Transverse colon (tissue), 4 donors: ENCODE measurements at regions not wholly inside any gene's neighbourhood (a gene's known extent, or its start where the extent isn't known, plus 50 kb on each side); places are given as distances from the start of the nearest gene placed in this dataset.

Source experiments
- DNase-seq: peaks from one replicate; pipeline ENCODE4 v3.0.0-alpha.2; 2019
- H3K27ac ChIP-seq, 4 donors: fragments of 200-600 bp; sonication (generic); 2 replicates each; pipeline ENCODE4 v1.5.1; 2016 to 2018; ENCODE audit warnings: inconsistent platforms in 4 of 4
- H3K27me3 ChIP-seq: fragments of 200-600 bp; sonication (generic); 2 replicates; pipeline ENCODE4 v1.5.1; 2017; ENCODE audit warnings: inconsistent platforms
- H3K36me3 ChIP-seq, 4 donors: fragments of 200-600 bp; sonication (generic); 2 replicates each; pipeline ENCODE4 v1.5.1; 2017 to 2019; ENCODE audit warnings: inconsistent platforms in 4 of 4
- H3K4me1 ChIP-seq, 4 donors: fragments of 200-600 bp; sonication (generic); 2 replicates each; pipeline ENCODE4 v1.5.1; 2017 to 2020; ENCODE audit warnings: inconsistent platforms in 4 of 4
- H3K4me3 ChIP-seq, 4 donors: fragments of 200-600 bp; sonication (generic); 1 replicate in 1 of 4; 2 replicates in 3 of 4; pipeline versions ENCODE4 v1.5.1 to v1.6.1; 2017 to 2019; ENCODE audit warnings: inconsistent platforms in 4 of 4
- H3K9me3 ChIP-seq, 2 donors: fragments of 200-600 bp; sonication (generic); 2 replicates each; pipeline ENCODE4 v1.5.1; 2017 to 2019; ENCODE audit warnings: inconsistent platforms in 2 of 2
- CTCF ChIP-seq, 5 experiments: fragments of 200-600 bp in 3 of 5; fragments of 450-650 bp in 2 of 5; sonication (generic) in 3 of 5; IDR thresholded peaks; 1 replicate in 2 of 5; 2 replicates in 3 of 5; pipeline ENCODE4 v1.5.1; 2016 to 2017; ENCODE audit warnings: antibody characterized with exemption in 5 of 5, inconsistent platforms in 3 of 5, mild to moderate bottlenecking in 2 of 5, moderate library complexity in 1 of 5
- EP300 ChIP-seq: sonication (generic); formaldehyde crosslinking; IDR thresholded peaks from one replicate; pipeline ENCODE4 v1.6.1; 2017; ENCODE audit warnings: antibody characterized with exemption, low read depth
- POLR2A ChIP-seq: fragments of 450-650 bp; IDR thresholded peaks from one replicate; pipeline ENCODE4 v1.6.1; 2016; ENCODE audit warnings: antibody characterized with exemption, mild to moderate bottlenecking, moderate library complexity
- POLR2AphosphoS5 ChIP-seq, 3 donors: sonication (generic); formaldehyde crosslinking; IDR thresholded peaks; one replicate each; pipeline ENCODE4 v1.6.1; 2016; ENCODE audit warnings: antibody characterized with exemption in 3 of 3
- WGBS, 2 donors: methylation state at CpG; one replicate each; pipeline ENCODE4 v1.1.5; 2018; ENCODE audit warnings: low coverage in 1 of 2; 5-methylcytosine and 5-hydroxymethylcytosine counted together
- in situ Hi-C, 4 donors: fragments of 200-750 bp; cut with MboI; loops; one replicate each; pipeline versions ENCODE4 v1.15.0 to v1.15.1; 2017; ENCODE audit warnings: low sequenced_read_pairs in 3 of 4, low pct_ligation_motif_present in 1 of 4, low pct_unique_long_range_greater_than_20kb in 1 of 4
- intact Hi-C: fragments of 100-400 bp; cut with DNase I; formaldehyde crosslinking; loops from one replicate; pipeline ENCODE4 v1.15.1; 2023; ENCODE audit warnings: low total_unique reads

- Histone ChIP-seq H3K4me1 (peaks cover 0 to 3% (median 0%) of the 10 kb centered on the region in 4 donors), H3K4me3 (no peak overlapping the region), H3K36me3 (no peaks in the 10 kb centered on the region), H3K9me3 (no peaks in the 10 kb centered on the region), H3K27ac (no peak overlapping the region), H3K27me3 (peaks cover 24% of the 10 kb centered on the region)
- intact Hi-C loops (no loop called here), in situ Hi-C loops (no loop called here)
- DNase-seq: peak; percentile 35
- 10 to 14% methylated on average over 2 to 36 of the region's 36 CpGs for WGBS, 2 donors
- no peak for TF ChIP-seq EP300
- peak; percentile 27 to 66 (median 58) for TF ChIP-seq CTCF (IDR thresholded peaks at IDR 0.05)
- no peak for TF ChIP-seq POLR2AphosphoS5 (IDR thresholded peaks at IDR 0.05)
Observed at GRCh38 chr12:130013771-130014484, 110.1 kb upstream of the TMEM132D start.

GRCh38 chr12:130014485-130014807 is 110.6 kb upstream of the TMEM132D start:
- TF ChIP-seq EP300: no peak
- TF ChIP-seq POLR2A: no peak
- TF ChIP-seq POLR2AphosphoS5 (IDR thresholded peaks at IDR 0.05): no peak
- no peak for TF ChIP-seq CTCF (IDR thresholded peaks at IDR 0.05)
- Histone ChIP-seq H3K9me3 (no peaks in the 10 kb centered on the region), H3K4me1 (peaks cover 0 to 3% (median 0%) of the 10 kb centered on the region in 4 donors), H3K27ac (no peak overlapping the region), H3K36me3 (no peaks in the 10 kb centered on the region), H3K4me3 (no peak overlapping the region), H3K27me3 (peaks cover 24% of the 10 kb centered on the region)
- in situ Hi-C loops: no loop called here
- 13 to 20% methylated on average over 4 to 11 of the region's 11 CpGs for WGBS, 2 donors
- intact Hi-C loops: no loop called here
- DNase-seq: no peak

GRCh38 chr12:130016194-130016593 is 112.4 kb upstream of the TMEM132D start:
- no peak for TF ChIP-seq POLR2AphosphoS5 (IDR thresholded peaks at IDR 0.05)
- no peak for TF ChIP-seq EP300
- no peak for TF ChIP-seq POLR2A
- TF ChIP-seq CTCF (IDR thresholded peaks at IDR 0.05): no peak
- Histone ChIP-seq H3K4me1 (peaks cover 0 to 3% (median 0%) of the 10 kb centered on the region in 4 donors), H3K27me3 (peaks cover 24% of the 10 kb centered on the region), H3K9me3 (no peaks in the 10 kb centered on the region), H3K36me3 (no peaks in the 10 kb centered on the region), H3K4me3 (no peak overlapping the region), H3K27ac (no peak overlapping the region)
- WGBS, 2 donors: 77% methylated on average over 5 of the region's 5 CpGs; no CpG with 5 or more reads in 1 of the 2 donors
- no peak for DNase-seq
- intact Hi-C loops (no loop called here), in situ Hi-C loops (no loop called here)

- no peak for DNase-seq
- in situ Hi-C loops (no loop called here), intact Hi-C loops (no loop called here)
- 80 to 90% methylated on average over 1 to 4 of the region's 17 CpGs for WGBS, 2 donors
- H3K27me3 ChIP-seq: peaks cover 24% of the 10 kb centered on the region
- H3K9me3 ChIP-seq: no peaks in the 10 kb centered on the region
- no peak overlapping the region for H3K4me3 ChIP-seq
- no peak overlapping the region for H3K27ac ChIP-seq
- H3K4me1 ChIP-seq: peaks cover 0 to 3% (median 0%) of the 10 kb centered on the region in 4 donors
- no peak for TF ChIP-seq POLR2A
- TF ChIP-seq CTCF (IDR thresholded peaks at IDR 0.05): no peak
- TF ChIP-seq POLR2AphosphoS5 (IDR thresholded peaks at IDR 0.05): no peak
- TF ChIP-seq EP300: no peak
- no peaks in the 10 kb centered on the region for H3K36me3 ChIP-seq
Observed at GRCh38 chr12:130016986-130017385, 113.2 kb upstream of the TMEM132D start.
